ENCODE measurements at regions not wholly inside any gene's neighbourhood (a gene's known extent, or its start where the extent isn't known, plus 50 kb on each side); places are given as distances from the start of the nearest gene placed in this dataset.
A peak's percentile ranks its signal among the peaks of the same experiment; 100 is the strongest.

DNA sequence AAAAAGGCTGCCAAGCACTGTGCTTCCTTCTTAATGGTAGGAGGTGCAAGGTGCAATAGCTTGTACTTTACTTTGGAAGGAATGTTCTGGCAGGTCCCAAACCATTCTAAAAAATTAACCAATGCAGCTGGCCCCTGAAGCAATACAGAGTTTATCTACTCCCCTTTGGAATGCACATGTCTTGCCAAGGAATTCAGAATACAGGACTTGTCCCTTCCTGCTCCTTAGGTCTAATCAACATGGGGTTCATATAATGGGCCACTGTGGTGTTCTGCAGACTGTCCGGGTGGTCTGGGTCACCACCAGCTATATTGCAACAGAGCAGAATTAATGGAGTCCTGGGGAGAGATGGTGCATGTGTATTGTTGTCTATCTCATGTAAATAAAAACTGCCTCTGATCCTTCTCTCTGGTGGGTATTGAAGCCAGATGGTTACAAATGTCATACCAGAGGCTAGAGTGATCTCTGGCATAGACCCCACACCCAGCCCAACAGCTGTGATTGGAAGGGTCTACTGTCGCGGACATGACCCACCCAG, 112.8 kb downstream of the RIPK4 start:
- no peak for DNase-seq (ENCODE audit: low read depth)

DNA sequence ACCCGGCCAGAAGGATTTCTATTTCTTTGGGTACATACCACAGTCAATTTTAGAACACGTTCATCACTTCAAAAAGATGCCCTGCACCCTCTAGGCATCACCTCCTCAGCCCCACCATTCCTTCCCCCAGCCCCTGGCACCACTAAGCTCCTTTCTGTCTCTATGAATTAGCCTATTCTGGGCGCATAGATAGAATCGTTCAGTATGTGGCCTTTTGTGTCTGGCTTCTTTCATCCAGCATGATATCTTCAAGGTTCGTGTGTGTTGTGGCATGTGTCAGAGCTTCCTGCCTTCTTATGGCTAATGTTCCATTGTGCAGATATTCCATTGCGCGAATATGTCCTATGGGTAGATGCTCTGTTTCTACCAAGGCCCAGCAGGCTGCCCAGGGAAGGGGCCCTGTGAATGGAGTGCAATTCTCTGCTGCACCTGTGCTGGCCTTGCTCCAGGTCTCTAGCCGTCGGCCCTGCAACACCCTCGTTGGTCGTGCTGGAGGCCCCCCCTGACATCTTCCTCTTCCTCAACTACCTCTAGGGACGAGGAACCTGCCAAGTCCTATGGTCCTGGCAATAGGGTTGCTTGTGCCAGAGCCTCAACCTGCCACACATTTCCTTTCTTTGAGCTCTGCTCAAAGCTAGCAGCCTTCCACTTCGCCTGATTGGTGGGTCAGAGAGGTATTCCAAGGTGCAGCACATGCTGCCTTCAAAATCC, 113.5 kb downstream of the RIPK4 start:
- no peak for DNase-seq (ENCODE audit: low read depth)

DNA sequence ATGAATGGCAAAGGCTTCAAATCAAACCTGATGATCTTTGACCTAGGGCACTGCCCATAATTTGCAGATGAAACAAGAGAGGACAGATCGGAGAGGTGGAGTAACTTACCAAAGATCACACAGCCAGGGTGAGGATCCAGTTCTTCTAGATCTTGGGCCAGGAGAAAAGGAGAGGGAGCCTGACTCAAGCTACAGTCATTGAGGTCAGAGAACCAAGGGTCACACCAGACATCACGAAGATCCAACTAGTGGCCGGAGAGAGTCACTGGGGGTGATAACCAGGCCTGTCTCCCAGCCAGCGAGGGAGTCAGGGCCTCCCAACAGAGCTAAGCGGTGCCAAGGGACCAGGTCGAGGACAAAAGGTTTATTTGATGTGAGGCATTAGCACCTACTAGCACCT, 115.0 kb downstream of the RIPK4 start:
- no peak for DNase-seq (ENCODE audit: low read depth)

DNA sequence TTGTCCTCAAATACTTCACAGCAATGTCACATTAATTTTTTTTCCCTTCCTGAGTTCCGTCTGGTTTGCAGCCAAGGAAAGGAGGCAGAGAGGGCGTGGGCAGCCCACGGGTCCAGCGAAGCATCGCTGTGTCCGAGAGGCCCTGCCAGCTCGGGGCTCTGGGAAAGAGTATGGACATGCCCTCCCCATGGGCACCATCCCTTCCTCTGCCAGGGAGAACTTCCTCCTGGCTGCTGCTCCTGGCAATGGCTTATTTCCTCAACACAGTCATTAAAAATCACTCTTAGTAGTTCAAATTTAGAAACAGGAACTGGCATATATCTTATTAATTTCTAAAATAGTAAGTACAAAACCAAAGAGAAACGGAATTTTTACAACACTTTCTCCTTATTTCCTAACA, 115.4 kb downstream of the RIPK4 start:
- DNase-seq (ENCODE audit: low read depth): no peak

DNA sequence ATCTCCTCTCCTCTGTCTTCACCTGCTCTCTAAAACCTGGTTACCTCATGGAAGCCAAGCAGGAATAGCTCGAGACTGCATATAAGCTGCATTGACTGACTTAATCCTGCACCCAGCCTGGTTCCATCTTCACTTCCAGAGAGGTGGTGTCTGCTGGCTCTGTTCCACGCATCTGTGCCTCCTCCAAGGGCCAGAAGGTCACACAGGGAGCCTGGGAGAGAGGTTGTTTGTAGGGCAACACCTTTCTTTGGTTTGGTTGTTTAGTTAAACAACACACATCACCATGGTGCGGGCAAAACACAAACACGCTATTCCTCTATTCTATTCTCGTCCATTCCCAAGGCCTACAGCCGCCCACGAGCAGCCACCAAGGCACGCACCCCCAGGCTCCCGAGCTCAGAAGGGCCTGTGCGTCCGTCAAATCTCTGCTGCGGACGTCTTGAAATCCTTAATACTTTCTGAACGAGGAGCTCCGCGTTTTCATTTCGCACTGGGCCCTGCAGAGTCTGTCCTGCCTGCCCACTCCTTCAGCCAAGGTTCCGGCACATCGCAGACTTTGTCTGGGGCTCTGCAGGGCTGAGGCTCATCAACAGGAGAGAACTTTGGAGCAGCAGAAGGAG, 116.2 kb downstream of the RIPK4 start:
- DNase-seq (ENCODE audit: low read depth): no peak

DNA sequence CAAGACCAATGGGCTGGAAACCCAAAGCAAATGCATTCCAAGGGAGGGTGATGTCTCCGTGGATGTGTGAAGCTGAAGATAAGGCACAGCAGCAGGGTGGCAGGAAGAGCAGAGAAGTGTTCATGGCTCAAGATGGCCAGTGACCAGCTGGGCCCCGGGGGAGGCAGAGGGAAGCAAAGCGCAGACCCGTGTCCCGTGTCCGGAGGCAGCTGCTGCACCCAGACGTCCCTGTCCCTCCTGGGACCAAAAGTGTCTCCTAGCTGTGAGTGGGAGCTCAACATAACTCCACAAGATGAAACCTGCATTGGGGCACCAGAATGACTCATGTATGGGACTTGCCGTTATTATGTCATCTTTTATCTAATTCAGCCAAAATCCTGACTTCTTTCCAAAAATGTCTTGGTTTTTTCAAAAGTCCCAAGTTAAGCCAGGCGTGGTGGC, 118.2 kb downstream of the RIPK4 start:
- no peak for DNase-seq (ENCODE audit: low read depth)

DNA sequence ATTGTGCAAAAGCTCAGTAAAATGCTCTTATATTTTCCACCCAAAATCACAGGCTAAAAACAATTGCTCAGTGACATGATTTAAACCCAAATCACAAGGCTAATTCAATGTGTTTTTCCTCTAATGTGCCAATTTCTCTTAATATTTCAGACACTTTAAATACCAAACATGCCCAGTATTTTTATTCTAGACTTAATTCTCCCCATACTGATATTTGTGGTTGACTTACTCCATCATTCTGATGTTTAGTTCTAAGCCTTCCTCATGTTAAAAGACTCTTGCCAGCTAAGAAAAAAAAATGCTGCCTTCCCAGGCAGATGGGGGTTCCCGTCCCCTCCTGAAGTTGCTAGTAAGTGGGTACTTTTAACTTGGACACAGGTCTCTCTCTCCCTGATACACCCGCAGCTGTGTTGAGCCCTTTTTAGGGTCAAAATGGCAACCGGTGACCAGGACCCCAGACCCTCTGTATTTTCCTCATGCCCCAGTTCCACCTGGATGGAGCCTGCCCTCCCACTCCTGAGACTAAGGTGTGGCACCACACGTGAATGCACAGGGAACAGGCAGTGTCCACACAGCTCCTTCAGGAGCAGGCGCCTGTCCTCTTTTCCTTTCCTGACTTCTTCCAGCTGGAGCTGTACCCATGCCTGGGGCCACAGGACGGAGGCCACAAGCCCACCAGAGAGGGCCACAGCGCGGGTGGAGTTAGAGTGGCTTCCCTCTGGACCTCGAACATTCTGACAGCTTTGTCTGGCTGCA, 118.9 kb downstream of the RIPK4 start:
- DNase-seq (ENCODE audit: low read depth): no peak

DNA sequence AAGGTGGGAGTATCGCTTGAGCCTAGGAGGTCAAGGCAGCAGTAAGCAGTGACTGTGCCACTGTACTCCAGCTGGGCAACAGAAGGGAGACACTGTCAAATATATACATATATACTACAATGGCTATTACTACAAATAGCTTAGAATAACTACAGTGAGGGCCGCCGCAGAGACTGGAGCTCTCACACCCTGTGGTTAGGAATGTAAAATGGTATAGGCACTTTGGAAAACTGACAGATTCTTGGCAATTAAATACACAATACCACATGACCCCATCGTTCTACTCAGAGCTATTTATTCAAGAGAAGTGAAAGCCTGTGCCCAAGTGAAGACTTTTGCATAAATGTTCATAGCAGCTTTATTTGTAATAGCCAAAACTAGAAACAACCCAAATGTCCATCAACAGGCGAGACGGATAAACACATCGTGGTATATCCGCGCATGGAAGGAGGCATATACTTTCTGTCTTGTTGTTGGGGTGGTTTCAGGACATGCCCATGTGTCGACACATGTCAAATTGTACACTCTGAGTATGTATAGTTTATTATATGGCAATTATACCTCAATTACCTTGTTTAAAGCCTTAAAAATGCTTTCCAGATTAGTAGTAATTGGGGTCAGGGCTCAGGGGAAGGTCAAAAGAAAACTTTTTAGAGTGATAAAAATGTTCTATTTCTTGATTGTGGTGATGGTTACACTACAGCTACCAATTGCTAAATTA, 123.4 kb downstream of the RIPK4 start:
- DNase-seq (ENCODE audit: low read depth): no peak

DNA sequence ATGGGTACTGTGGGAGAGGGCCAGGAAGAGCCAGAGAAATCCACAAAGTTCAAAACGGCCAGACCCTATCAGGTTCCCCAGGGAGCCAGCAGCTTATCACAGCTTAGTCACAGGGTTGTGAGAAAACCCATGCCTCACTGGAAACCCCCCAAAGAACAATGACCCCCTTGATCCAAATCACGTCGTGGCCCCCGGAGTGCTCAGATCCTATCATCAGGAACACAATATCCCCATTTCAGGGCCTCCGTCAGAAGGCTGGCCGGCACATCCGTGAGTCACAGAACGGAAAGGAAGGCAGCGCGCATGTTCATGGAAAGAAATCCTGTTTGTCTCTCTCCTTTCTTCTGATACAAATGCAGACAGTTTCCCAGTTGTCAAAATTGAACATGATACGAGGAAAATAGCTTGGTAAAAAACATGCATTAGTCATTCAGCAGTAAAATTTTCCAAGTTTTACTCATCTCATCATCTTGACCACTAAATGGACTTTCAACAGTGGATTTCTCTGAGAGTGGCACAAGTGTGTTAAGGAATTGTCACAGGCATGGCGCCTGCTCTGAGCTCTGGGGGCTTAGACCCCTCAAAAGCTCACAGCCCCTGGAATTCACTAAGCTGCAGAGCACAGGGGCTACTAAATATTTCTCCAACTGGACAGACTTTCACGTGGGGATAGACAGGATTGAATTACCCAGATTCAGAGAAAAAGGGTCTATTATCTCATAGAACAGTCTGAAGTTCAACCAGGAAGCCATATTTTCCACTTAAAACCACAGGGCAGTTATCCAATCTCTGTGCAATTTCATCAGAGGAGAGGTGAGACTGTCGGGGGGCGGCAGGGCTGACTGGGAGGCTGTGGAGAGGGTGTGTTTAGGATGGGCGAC, 124.8 kb downstream of the RIPK4 start:
- DNase-seq (ENCODE audit: low read depth): peak; percentile 94

DNA sequence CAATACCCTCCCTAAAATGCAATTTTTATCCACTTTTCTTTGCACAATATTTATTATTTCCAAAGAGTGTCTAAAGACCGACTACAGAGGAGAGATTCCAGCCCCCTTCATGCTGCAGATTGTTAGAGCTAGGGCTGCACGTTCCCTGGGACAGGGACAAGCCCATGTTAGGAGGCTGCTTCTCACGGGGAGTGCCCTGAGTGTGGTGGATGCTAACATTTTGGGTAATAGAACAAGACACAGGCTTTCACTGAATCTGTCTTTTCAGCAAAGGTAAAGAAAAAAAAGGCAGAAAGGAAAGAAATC, 125.4 kb downstream of the RIPK4 start:
- no peak for DNase-seq (ENCODE audit: low read depth)

DNA sequence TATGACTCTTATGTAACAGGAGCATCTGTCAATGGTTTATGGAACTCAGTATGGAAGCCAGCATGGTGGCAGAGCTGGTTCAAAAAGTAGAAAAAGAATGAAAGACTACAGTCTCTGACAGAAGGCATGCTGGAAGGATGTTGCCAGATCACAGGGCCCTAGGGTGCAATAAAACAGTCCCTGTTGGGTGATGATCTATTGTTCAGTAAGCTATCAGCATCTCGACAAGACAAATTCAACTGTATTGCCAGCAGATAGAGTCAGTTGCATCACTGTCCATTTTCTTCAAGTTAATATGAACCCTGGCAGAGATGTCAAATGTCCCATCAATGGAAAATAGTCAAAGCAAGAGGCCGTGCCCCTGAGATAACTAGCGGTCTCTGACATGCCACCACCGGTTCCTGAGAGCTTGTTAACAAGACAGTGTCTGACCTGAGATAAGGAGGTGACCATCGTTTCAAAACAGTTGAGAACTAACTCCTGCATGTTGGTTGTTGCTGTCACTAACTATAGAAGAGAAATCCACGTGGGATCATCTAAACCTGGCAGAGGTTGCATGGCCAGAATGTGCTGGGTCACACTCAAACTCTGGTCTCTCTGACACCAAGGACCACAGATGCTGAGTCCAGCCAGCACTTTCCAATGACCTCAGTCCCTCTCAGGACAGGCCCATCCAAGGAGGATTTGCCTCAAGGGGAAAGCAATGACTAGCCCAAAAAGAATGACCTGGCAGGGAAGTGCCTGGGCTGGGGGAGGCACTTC, 125.9 kb downstream of the RIPK4 start:
- peak; percentile 33 for DNase-seq (ENCODE audit: low read depth)

DNA sequence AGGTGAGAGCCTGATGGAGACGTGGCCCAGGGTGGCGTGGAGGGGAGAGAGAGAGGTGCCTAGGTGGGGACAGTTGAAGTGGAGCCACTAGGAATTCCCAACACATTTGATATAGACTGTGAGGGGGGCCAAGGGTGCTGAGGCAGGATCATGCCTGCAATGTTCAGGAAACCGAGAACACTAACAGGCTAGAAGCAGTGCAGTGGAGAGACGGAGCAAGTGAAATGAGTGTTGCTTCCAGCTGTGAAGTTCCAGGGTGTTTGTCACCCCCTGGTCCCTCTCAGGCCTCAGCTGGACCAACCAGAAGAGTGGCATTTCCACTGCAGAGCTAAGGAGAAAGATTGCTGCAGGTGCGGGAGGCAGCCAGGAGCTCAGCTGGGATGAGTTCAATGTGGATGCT, 127.1 kb downstream of the RIPK4 start:
- DNase-seq (ENCODE audit: low read depth): no peak

DNA sequence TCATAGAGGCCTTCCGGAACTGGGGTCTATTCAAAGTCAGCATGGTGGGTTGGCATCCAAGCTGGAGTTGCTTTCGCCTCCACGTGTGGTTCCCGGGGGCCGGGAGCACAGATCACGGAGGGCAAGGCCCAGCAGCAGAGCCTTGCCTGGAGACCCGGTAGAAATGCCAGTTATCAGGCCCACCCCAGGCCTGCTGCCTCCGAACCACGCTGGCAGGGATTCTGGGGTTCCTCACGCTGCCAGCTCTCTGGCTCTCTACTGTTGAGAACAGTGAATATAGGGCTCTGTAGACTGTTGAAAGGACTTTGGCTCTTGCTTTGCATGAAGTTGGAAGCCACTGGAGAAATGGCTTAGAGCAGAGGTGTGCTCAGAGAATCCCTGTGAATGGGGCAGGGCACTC, 127.5 kb downstream of the RIPK4 start:
- no peak for DNase-seq (ENCODE audit: low read depth)

DNA sequence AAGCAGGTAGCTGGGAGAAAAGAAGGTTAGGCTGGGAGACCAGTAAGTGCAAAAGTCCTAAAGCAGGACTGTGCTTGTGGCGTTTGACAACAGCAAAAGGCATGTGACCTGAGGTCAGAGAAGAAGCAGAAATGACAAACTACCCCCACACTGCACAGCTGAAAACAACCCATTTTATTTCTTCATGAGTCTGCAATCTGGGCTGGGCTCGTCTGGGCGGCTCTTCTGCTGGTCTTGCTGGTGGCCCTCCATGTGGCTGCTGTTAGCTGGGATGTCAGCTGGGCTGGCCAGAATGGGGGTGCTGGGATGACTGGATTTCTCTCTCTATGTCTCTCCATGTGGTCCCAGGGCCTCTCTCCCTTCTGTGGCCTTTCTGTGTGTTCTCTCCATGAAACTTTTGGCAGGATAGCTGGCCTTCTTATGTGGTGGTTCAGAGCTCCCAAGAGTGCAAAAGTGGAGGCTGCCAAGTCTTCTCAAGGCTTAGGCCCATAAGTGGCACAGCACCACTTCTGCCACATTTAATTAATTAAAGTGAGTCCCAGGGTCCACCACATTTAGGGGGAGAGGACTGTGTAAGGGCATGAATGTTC, 128.6 kb downstream of the RIPK4 start:
- DNase-seq (ENCODE audit: low read depth): no peak

DNA sequence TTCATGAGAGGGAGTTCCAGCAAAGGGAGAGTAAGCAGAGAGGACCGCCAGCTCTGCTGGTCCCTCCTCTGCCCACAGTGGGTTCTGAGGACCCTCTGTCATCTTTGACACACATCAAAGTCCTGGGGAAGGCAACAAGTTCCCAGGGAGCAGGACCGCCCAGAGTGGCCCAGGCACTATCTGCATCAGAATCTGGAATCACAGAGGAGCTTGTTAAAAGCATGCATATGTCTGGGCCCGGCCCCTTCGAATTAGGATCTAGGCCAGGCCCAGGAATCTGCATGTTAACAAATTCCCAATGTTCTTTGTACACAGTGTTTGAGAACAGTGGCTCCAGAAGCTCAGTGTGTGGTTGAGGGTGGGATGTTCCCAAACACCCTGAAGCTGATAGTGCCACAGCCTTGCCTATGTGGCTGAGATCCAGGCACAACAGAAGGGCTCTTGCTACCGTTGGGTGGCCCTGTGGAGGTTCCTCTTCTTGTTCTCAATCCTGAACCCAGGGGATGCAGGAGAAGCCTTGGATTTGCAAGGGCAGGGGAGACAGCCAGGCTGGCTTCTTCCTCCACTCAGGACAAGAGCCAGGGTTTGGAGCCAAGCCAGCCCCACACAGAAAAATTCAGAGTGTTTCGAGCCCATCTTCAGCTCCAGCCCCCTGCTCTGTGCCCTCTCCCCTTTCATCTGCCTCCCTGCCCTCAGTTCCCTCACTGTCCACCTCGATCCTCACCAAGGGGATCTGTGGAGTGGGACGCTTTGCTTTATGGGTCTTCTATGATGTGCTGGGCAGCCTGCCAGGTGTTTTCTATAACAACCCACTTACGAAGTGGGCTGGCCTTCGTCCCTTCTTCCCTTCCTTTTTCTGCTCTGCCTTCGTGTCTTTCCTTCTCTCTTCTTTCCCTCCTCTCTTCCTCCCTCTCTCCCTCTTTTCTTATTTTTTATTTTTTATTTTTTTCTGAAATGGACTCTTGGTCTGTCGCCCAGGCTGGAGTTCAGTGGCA, 129.0 kb upstream of the TMPRSS2 start:
- DNase-seq (ENCODE audit: low read depth): no peak

DNA sequence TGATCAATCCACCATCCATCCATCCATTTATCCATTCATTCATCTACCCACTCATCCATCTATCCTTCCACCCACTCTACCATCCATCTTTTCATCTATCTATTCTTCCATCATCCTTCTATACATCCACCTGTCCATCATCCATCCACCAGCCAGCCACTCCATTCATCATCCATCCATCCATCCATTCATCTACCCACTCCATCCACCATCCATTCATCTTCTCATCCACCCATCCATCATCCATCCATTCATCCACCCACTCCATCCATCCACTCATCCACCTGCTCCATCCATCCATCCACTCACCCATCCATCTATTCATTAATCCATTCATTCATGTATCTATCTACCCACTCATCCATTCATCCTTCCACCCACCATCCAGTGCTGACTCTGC, 127.9 kb upstream of the TMPRSS2 start:
- no peak for DNase-seq (ENCODE audit: low read depth)

DNA sequence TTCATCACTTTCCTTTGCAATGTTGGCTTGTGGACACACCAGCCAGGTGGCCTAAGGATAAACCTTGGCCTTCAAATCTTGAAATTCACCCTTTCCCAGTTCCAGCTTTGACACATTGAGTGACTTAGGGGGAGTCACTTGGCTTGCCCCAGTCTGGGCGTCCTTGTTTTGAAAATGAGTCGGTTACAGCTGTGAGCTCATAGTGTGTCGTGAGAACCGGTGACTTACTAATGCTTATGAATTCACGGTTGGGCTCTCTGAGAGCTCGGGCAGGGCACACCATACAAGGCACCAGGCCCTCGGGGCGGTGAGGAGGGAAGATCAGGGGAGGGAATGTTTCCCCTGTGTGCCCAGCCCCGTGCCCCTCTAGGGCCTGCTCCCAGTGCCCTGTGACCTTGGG, 126.9 kb upstream of the TMPRSS2 start:
- DNase-seq (ENCODE audit: low read depth): peak; percentile 57

DNA sequence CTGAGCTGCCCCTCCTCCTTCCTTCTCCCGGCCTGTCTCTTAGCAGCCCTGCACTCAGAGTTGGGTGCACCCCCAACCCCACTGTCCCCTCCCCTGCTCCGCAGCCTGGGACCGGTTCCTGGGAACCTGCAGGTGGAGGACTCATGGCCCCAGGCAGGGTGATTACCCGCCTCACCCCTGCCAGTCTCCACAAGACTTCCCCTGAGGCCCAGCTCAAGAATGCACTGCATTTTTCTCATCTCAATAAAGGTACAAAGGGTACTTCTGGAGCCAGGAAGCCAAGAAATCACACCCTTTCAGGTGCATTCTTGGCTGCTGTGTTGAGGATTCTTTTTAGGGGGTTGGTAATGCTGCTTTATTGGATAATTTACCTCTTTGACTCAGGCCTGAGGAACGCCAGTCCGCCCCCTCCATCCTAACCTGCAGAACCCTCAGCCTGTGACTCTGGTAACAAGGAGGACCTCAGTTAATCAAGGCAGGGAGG, 126.3 kb upstream of the TMPRSS2 start:
- DNase-seq (ENCODE audit: low read depth): no peak

All from HT1080 (cell line).